H1 (cell line): ENCODE measurements at regions not wholly inside any gene's neighbourhood (a gene's known extent, or its start where the extent isn't known, plus 50 kb on each side); places are given as distances from the start of the nearest gene placed in this dataset.

Experiments
- CTCF ChIA-PET: fragments of 300-600 bp; sonication (Branson Sonifier 250); formaldehyde crosslinking; loops from one replicate; lab custom pipeline; 2021; ENCODE audit not compliant: partially characterized antibody; lab: Charles Lee
- POLR2A ChIA-PET: fragments of 300-600 bp; sonication (Branson Sonifier 250); formaldehyde crosslinking; loops from one replicate; lab custom pipeline; 2021; ENCODE audit warnings: inconsistent platforms; ENCODE audit not compliant: partially characterized antibody; lab: Charles Lee
- DNase-seq, 2 experiments: peaks; one replicate each; pipeline versions ENCODE4 v3.0.0 to v3.0.0-alpha.2; 2010 to 2022; ENCODE audit warnings: low spot score in 2 of 2, low read depth in 1 of 2, mixed read lengths in 1 of 2
- FAIRE-seq: peaks from 2 replicates; lab custom pipeline; 2011; peaks lifted over from hg19 to GRCh38; lab: Jason Lieb, UNC
- H2AFZ ChIP-seq: 2 replicates; pipeline ENCODE4 v1.8.1; 2012; ENCODE audit warnings: low read length, inconsistent platforms
- H2AK5ac ChIP-seq: 2 replicates; pipeline ENCODE4 v1.6.1; 2013; ENCODE audit warnings: low read depth, low read length
- H2BK120ac ChIP-seq: replicated peaks from 2 replicates; pipeline ENCODE3; 2013; ENCODE audit warnings: low read depth, low read length, inconsistent platforms
- H2BK12ac ChIP-seq: 2 replicates; pipeline ENCODE4 v1.6.1; 2013; ENCODE audit warnings: low read depth, low read length
- H2BK15ac ChIP-seq: 2 replicates; pipeline ENCODE4 v1.6.1; 2013; ENCODE audit warnings: low read length
- H2BK20ac ChIP-seq: 2 replicates; pipeline ENCODE4 v1.6.1; 2013; ENCODE audit warnings: low read length
- H2BK5ac ChIP-seq: 2 replicates; pipeline ENCODE4 v1.6.1; 2013; ENCODE audit warnings: low read depth, low read length
- H3K14ac ChIP-seq: 2 replicates; pipeline ENCODE4 v1.6.1; 2013; ENCODE audit warnings: inconsistent platforms; ENCODE audit not compliant: insufficient read length
- H3K18ac ChIP-seq: 2 replicates; pipeline ENCODE4 v1.6.1; 2013; ENCODE audit warnings: low read length; ENCODE audit errors: extremely low read depth
- H3K23ac ChIP-seq: 2 replicates; pipeline ENCODE4 v1.6.1; 2013; ENCODE audit warnings: inconsistent platforms; ENCODE audit not compliant: insufficient read length
- H3K23me2 ChIP-seq: 2 replicates; pipeline ENCODE4 v1.6.1; 2013; ENCODE audit warnings: low read depth, low read length
- H3K27ac ChIP-seq: 2 replicates; pipeline ENCODE4 v1.6.1; 2011; ENCODE audit warnings: low read depth, low read length, inconsistent platforms
- H3K27me3 ChIP-seq, 4 experiments: replicated peaks in 1 of 4; 1 replicate in 1 of 4; 2 replicates in 3 of 4; pipeline versions ENCODE4 v1.6.1 to v1.8.1; 2011 to 2013; ENCODE audit warnings: low read length in 3 of 4, mild to moderate bottlenecking in 3 of 4, inconsistent platforms in 2 of 4, mixed read lengths in 2 of 4, moderate library complexity in 1 of 4; ENCODE audit not compliant: control insufficient read depth in 3 of 4, insufficient read depth in 3 of 4; ENCODE audit errors: extremely low read depth in 1 of 4
- H3K36me3 ChIP-seq, 4 experiments: 2 replicates each; pipeline versions ENCODE4 v1.6.1 to v1.8.1; 2011 to 2013; ENCODE audit warnings: mild to moderate bottlenecking in 4 of 4, low read length in 3 of 4, moderate library complexity in 2 of 4, control low read depth in 1 of 4, inconsistent platforms in 1 of 4; ENCODE audit not compliant: insufficient read depth in 4 of 4, control insufficient read depth in 2 of 4
- H3K4ac ChIP-seq: replicated peaks from 2 replicates; pipeline ENCODE3; 2013; ENCODE audit warnings: low read length, low read depth, mixed read lengths, inconsistent platforms; ENCODE audit not compliant: insufficient read length
- H3K4me1 ChIP-seq, 4 experiments: replicated peaks in 1 of 4; 1 replicate in 1 of 4; 2 replicates in 3 of 4; pipeline versions ENCODE4 v1.6.1 to v1.8.1; 2011 to 2013; ENCODE audit warnings: low read length in 3 of 4, inconsistent platforms in 2 of 4, mixed read lengths in 1 of 4; ENCODE audit not compliant: insufficient read depth in 4 of 4, control insufficient read depth in 3 of 4
- H3K4me2 ChIP-seq, 2 experiments: 2 replicates each; pipeline versions ENCODE4 v1.6.1 to v1.8.1; 2011 to 2013; ENCODE audit warnings: low read depth in 2 of 2, low read length in 2 of 2, control low read depth in 1 of 2, inconsistent platforms in 1 of 2, mild to moderate bottlenecking in 1 of 2; ENCODE audit not compliant: insufficient read depth in 1 of 2
- H3K4me3 ChIP-seq, 4 experiments: fragments of 200-600, 300-600 bp in 1 of 4; sonication (generic), shearing (Covaris generic), sonication (Bioruptor Twin) in 1 of 4; 2 replicates each; pipeline versions ENCODE4 v1.5.1 to v1.8.1; 2011 to 2016; ENCODE audit warnings: low read length in 4 of 4, low read depth in 3 of 4, control low read depth in 2 of 4, inconsistent platforms in 2 of 4, mild to moderate bottlenecking in 2 of 4, mixed read lengths in 1 of 4, moderate library complexity in 1 of 4; ENCODE audit not compliant: insufficient read depth in 2 of 4; ENCODE audit errors: extremely low read depth in 1 of 4
- H3K56ac ChIP-seq: replicated peaks from 2 replicates; pipeline ENCODE3; 2013; ENCODE audit warnings: low read depth, mild to moderate bottlenecking, mixed read lengths, low read length, inconsistent platforms; ENCODE audit not compliant: insufficient read length
- H3K79me1 ChIP-seq: 2 replicates; pipeline ENCODE4 v1.6.1; 2013; ENCODE audit warnings: low read depth, low read length, control low read depth
- H3K79me2 ChIP-seq, 2 experiments: 2 replicates each; pipeline versions ENCODE4 v1.6.1 to v1.8.1; 2012 to 2013; ENCODE audit warnings: low read length in 2 of 2, mild to moderate bottlenecking in 2 of 2, inconsistent platforms in 1 of 2; ENCODE audit not compliant: insufficient read depth in 2 of 2, control insufficient read depth in 1 of 2
- H3K9ac ChIP-seq, 4 experiments: replicated peaks in 1 of 4; 1 replicate in 1 of 4; 2 replicates in 3 of 4; pipeline versions ENCODE4 v1.6.1 to v1.8.1; 2011 to 2013; ENCODE audit warnings: low read depth in 3 of 4, low read length in 3 of 4, control low read depth in 2 of 4, mild to moderate bottlenecking in 2 of 4, moderate library complexity in 2 of 4, inconsistent platforms in 1 of 4; ENCODE audit errors: extremely low read depth in 1 of 4
- H3K9me3 ChIP-seq, 2 experiments: 2 replicates each; pipeline versions ENCODE4 v1.6.1 to v1.8.1; 2012 to 2013; ENCODE audit warnings: mild to moderate bottlenecking in 2 of 2, moderate library complexity in 2 of 2, control low read depth in 1 of 2, inconsistent platforms in 1 of 2, low read depth in 1 of 2, low read length in 1 of 2, mixed read lengths in 1 of 2; ENCODE audit not compliant: insufficient read depth in 2 of 2
- H4K20me1 ChIP-seq, 2 experiments: replicated peaks in 1 of 2; 2 replicates each; pipeline versions ENCODE3 to v1.8.1; 2011 to 2013; ENCODE audit warnings: inconsistent platforms in 2 of 2, low read length in 2 of 2, mild to moderate bottlenecking in 1 of 2; ENCODE audit not compliant: insufficient read depth in 2 of 2, control insufficient read depth in 1 of 2
- H4K5ac ChIP-seq: 2 replicates; pipeline ENCODE4 v1.6.1; 2013; ENCODE audit warnings: low read length, low read depth, mixed read lengths, inconsistent platforms; ENCODE audit not compliant: insufficient read length
- H4K8ac ChIP-seq: 2 replicates; pipeline ENCODE4 v1.8.0; 2013; ENCODE audit warnings: mild to moderate bottlenecking, moderate library complexity, low read length, inconsistent platforms; ENCODE audit not compliant: insufficient read depth; ENCODE audit errors: extremely low read depth
- H4K91ac ChIP-seq: replicated peaks from 2 replicates; pipeline ENCODE3; 2013; ENCODE audit warnings: low read length, mixed read lengths, inconsistent platforms; ENCODE audit not compliant: insufficient read length
- BCL11A ChIP-seq, 2 experiments: IDR thresholded peaks; one replicate each; pipeline ENCODE4 v1.6.1; 2011; ENCODE audit warnings: low read depth in 2 of 2, low read length in 2 of 2, mild to moderate bottlenecking in 2 of 2
- CBX5 ChIP-seq: fragments of 300-800, 300-1000 bp; sonication (generic); IDR thresholded peaks from 2 replicates; pipeline ENCODE4 v1.7.1; 2016; ENCODE audit warnings: antibody characterized with exemption, low read length, low read depth
- CEBPB ChIP-seq: IDR thresholded peaks from 2 replicates; pipeline ENCODE4 v1.6.1; 2012; ENCODE audit warnings: low read depth, low read length
- CTBP2 ChIP-seq: IDR thresholded peaks from 2 replicates; pipeline ENCODE4 v1.7.0; 2011; ENCODE audit warnings: borderline replicate concordance, mild to moderate bottlenecking, moderate library complexity, mixed read lengths, low read length; ENCODE audit not compliant: insufficient read depth, insufficient read length
- JUND ChIP-seq: IDR thresholded peaks from 2 replicates; pipeline ENCODE4 v1.6.1; 2011; ENCODE audit warnings: mild to moderate bottlenecking, improper control_type of control experiment, low read length
- NRF1 ChIP-seq: IDR thresholded peaks from 2 replicates; pipeline ENCODE4 v1.6.1; 2011; ENCODE audit warnings: mild to moderate bottlenecking, low read depth, low read length, improper control_type of control experiment
- SIRT6 ChIP-seq: IDR thresholded peaks from one replicate; pipeline ENCODE4 v1.7.1; 2012; ENCODE audit warnings: low read length, inconsistent platforms
- SP2 ChIP-seq: IDR thresholded peaks from 2 replicates; pipeline ENCODE4 v1.6.1; 2012; ENCODE audit warnings: mild to moderate bottlenecking, low read length, inconsistent platforms
- SRF ChIP-seq: IDR thresholded peaks from 2 replicates; pipeline ENCODE4 v1.6.1; 2011; ENCODE audit warnings: mild to moderate bottlenecking, low read depth, low read length, moderate library complexity
- TEAD4 ChIP-seq: IDR thresholded peaks from 2 replicates; pipeline ENCODE4 v1.6.1; 2012; ENCODE audit warnings: low read depth, low read length, inconsistent platforms, mixed read lengths
- ZNF274 ChIP-seq: IDR thresholded peaks from 2 replicates; pipeline ENCODE4 v1.7.0; 2012; ENCODE audit warnings: low read length, borderline replicate concordance; ENCODE audit errors: extremely low read depth

- TF ChIP-seq SP2 (no peak), BCL11A (IDR thresholded peaks at IDR 0.05; ENCODE audit: low read depth in 2 of 2, low read length in 2 of 2) (no peak), CBX5 (no peak), NRF1 (no peak), CEBPB (no peak), SRF (no peak), JUND (no peak), ZNF274 (no peak), SIRT6 (no peak), CTBP2 (no peak), TEAD4 (no peak)
- Histone ChIP-seq H3K79me2 (no peaks in the 10 kb centered on the region), H3K18ac (no peak overlapping the region), H3K36me3 (no peaks in the 10 kb centered on the region), H2AK5ac (no peak overlapping the region), H3K4me2 (no peak overlapping the region), H4K5ac (no peak overlapping the region), H3K4ac (no peak overlapping the region), H2BK20ac (no peak overlapping the region), H3K9ac (no peak overlapping the region), H4K8ac (no peak overlapping the region), H2BK12ac (no peak overlapping the region), H3K27me3 (no peaks in the 10 kb centered on the region), H2BK120ac (no peak overlapping the region), H3K4me3 (no peak overlapping the region), H3K14ac (no peak overlapping the region), H4K20me1 (no peaks in the 10 kb centered on the region), H3K23ac (no peak overlapping the region), H3K4me1 (no peaks in the 10 kb centered on the region), H3K79me1 (no peaks in the 10 kb centered on the region), H4K91ac (no peak overlapping the region), H2BK15ac (no peak overlapping the region), H3K56ac (no peak overlapping the region), H2AFZ (no peak overlapping the region), H3K9me3 (no peaks in the 10 kb centered on the region), H3K27ac (no peak overlapping the region), H2BK5ac (no peak overlapping the region), H3K23me2 (no peaks in the 10 kb centered on the region)
- no peak for DNase-seq
- POLR2A ChIA-PET: no interaction called here
- no peak for FAIRE-seq
- CTCF ChIA-PET: interaction anchor here (0.7 kb wide), 2 partner anchors 20 to 34 kb away, joined by 5 read pairs; no protein-coding TSS in a partner anchor
Measured at GRCh38 chr4:43337707-43338106, 445.2 kb downstream of the GRXCR1 start.
